ENCODE measurements at regions not wholly inside any gene's neighbourhood (a gene's known extent, or its start where the extent isn't known, plus 50 kb on each side); places are given as distances from the start of the nearest gene placed in this dataset.

DNA sequence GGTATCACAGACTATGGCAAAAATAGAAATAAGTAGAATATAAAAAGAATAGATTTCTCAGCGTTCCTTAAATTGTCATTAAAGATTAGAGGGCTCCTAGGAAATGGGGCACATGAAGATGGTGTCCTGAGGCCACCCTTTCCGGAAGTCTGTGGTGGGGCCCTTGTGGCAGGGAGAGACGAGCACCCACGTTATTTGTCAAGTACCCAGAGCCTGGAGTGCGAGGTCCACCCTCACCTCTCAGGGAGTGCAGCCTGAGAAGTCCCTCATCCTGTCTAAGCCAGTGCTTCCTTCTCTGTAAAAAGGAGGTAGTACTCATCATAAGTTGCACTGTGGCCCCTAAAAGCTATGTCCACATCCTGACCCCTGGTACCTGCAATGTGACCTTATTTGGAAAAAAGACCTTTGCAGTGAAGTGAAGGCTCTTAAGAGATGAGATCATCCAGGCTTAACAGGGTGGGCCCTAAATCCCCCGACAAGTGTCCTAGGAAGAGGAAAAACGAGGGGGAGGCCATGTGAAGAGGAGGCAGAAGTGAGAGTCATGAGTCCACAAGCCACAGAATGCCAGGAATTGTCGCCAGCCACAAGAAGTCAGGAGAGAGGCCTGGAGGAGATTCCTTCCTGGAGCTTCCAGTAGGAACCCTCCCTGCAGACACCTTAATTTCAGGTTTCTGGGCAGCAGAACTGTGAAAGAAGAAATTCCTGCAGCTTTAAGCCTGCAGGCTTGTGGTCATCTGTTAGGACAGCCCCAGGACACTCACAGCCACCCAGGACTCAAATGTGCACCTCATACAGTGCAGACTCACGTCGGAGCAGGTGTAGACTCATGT lies 76.8 kb upstream of the CCND1 start:
- Mint-ChIP-seq H3K27me3 (ENCODE audit: low read depth in 2 of 2) (peaks cover 15 to 18% of the 10 kb centered on the region in 2 donors), H3K4me1 (no peaks in the 10 kb centered on the region), H3K27ac (no peak overlapping the region), H3K9me3 (no peaks in the 10 kb centered on the region), H3K36me3 (no peaks in the 10 kb centered on the region), H3K4me3 (no peak overlapping the region)
- no peak for DNase-seq
- no peak for ATAC-seq
- H3K27me3 ChIP-seq (ENCODE audit: control insufficient read depth, insufficient read depth, low read length): no peaks in the 10 kb centered on the region
- WGBS (ENCODE audit: insufficient coverage): 71% methylated on average over 10 of the region's 10 CpGs
- TF ChIP-seq, protein P1, sequence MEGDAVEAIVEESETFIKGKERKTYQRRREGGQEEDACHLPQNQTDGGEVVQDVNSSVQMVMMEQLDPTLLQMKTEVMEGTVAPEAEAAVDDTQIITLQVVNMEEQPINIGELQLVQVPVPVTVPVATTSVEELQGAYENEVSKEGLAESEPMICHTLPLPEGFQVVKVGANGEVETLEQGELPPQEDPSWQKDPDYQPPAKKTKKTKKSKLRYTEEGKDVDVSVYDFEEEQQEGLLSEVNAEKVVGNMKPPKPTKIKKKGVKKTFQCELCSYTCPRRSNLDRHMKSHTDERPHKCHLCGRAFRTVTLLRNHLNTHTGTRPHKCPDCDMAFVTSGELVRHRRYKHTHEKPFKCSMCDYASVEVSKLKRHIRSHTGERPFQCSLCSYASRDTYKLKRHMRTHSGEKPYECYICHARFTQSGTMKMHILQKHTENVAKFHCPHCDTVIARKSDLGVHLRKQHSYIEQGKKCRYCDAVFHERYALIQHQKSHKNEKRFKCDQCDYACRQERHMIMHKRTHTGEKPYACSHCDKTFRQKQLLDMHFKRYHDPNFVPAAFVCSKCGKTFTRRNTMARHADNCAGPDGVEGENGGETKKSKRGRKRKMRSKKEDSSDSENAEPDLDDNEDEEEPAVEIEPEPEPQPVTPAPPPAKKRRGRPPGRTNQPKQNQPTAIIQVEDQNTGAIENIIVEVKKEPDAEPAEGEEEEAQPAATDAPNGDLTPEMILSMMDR (IDR thresholded peaks at IDR 0.05): no peak
- peaks cover 2% of the 10 kb centered on the region for H3K4me1 ChIP-seq (ENCODE audit: control insufficient read depth, insufficient read depth, low read length)
- no peaks in the 10 kb centered on the region for H3K9me3 ChIP-seq (ENCODE audit: control insufficient read depth, insufficient read depth, low read length)
- H3K27ac ChIP-seq (ENCODE audit: low read length): no peak overlapping the region
- intact Hi-C loops (cut with micrococcal nuclease): no loop called here
- no peaks in the 10 kb centered on the region for H3K36me3 ChIP-seq (ENCODE audit: control insufficient read depth, insufficient read depth, low read length)
- H3K4me3 ChIP-seq (ENCODE audit: low read length): no peak overlapping the region

DNA sequence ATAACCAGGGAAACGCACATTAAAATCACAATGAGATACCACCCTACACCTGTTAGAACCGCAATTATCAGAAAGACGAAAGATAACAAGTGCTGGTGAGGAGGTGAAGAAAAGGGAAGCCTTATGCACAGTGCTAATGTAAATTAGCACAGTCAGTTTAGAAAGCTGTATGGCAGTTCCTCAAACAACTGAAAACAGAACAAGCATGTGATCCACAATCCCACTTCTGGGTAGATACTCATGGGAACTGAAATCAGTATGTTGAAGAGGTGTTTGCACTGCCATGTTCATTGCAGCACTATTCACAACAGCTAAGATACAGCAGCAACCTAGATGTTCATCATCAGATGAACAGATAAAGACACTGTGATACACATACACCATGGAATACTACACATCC lies 75.0 kb upstream of the CCND1 start:
- no peaks in the 10 kb centered on the region for H3K36me3 ChIP-seq (ENCODE audit: control insufficient read depth, insufficient read depth, low read length)
- no peak overlapping the region for H3K4me3 ChIP-seq (ENCODE audit: low read length)
- intact Hi-C loops (cut with micrococcal nuclease): no loop called here
- no peak for ATAC-seq
- no peak overlapping the region for H3K27ac ChIP-seq (ENCODE audit: low read length)
- no peaks in the 10 kb centered on the region for H3K9me3 ChIP-seq (ENCODE audit: control insufficient read depth, insufficient read depth, low read length)
- no peaks in the 10 kb centered on the region for H3K27me3 ChIP-seq (ENCODE audit: control insufficient read depth, insufficient read depth, low read length)
- no peaks in the 10 kb centered on the region for H3K9me3 Mint-ChIP-seq
- H3K4me1 ChIP-seq (ENCODE audit: control insufficient read depth, insufficient read depth, low read length): no peaks in the 10 kb centered on the region
- 100% methylated on average over 1 of the region's 3 CpGs for WGBS (ENCODE audit: insufficient coverage)
- H3K4me1 Mint-ChIP-seq: no peaks in the 10 kb centered on the region
- no peak overlapping the region for H3K4me3 Mint-ChIP-seq
- H3K27ac Mint-ChIP-seq: no peak overlapping the region
- DNase-seq: no peak
- TF ChIP-seq, protein P1 (IDR thresholded peaks at IDR 0.05): no peak
- peaks cover 7 to 8% of the 10 kb centered on the region in 2 donors for H3K27me3 Mint-ChIP-seq (ENCODE audit: low read depth in 2 of 2)
- no peaks in the 10 kb centered on the region for H3K36me3 Mint-ChIP-seq

DNA sequence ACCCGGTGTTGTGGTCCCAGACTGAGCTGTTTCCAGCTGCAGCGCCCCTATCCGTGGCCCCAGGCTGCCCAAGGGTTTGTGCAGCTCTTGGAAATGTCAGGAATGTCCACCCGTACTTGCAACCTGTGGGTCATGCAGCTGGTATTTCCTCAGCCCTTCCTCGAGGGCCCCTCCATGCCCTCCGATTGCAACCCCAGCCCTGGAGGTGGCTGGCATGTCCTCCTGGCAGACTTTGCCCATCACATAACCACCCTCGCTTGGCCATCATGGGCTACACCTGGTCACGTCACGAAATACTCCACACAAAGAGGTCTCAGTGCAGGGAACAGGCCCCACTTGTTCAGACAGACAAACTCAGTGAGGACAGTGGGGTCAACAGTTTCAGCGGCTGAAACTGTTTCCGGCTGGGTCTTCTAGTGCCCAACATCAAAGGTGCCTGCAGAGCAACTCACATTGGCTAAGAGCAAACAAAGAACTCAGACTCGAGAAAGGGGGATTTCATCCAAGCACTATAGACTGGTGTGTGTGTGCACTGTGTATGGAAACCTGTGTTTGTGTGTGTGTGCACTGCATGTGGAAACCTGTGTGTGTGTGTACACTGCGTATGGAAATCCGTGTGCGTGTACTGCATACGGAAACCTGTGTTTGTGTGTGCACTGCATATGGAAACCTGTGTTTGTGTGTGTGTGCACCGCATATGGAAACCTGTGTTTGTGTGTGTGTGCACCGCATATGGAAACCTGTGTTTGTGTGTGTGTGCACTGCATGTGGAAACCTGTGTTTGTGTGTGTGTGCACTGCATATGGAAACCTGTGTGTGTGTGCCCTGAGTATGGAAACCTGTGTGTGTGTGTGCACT lies 72.8 kb upstream of the CCND1 start:
- Histone ChIP-seq H3K4me1 (ENCODE audit: control insufficient read depth, insufficient read depth, low read length) (no peaks in the 10 kb centered on the region), H3K27me3 (ENCODE audit: control insufficient read depth, insufficient read depth, low read length) (no peaks in the 10 kb centered on the region), H3K9me3 (ENCODE audit: control insufficient read depth, insufficient read depth, low read length) (no peaks in the 10 kb centered on the region), H3K36me3 (ENCODE audit: control insufficient read depth, insufficient read depth, low read length) (no peaks in the 10 kb centered on the region), H3K4me3 (ENCODE audit: low read length) (no peak overlapping the region), H3K27ac (ENCODE audit: low read length) (no peak overlapping the region)
- no peak overlapping the region for H3K4me3 Mint-ChIP-seq
- H3K36me3 Mint-ChIP-seq: no peaks in the 10 kb centered on the region
- intact Hi-C loops (cut with micrococcal nuclease): no loop called here
- H3K27me3 Mint-ChIP-seq (ENCODE audit: low read depth in 2 of 2): peaks cover 12 to 13% of the 10 kb centered on the region in 2 donors
- no peaks in the 10 kb centered on the region for H3K9me3 Mint-ChIP-seq
- H3K27ac Mint-ChIP-seq: no peak overlapping the region
- no peak for DNase-seq
- 91% methylated on average over 18 of the region's 18 CpGs for WGBS (ENCODE audit: insufficient coverage)
- TF ChIP-seq, protein P1 (IDR thresholded peaks at IDR 0.05): no peak
- no peaks in the 10 kb centered on the region for H3K4me1 Mint-ChIP-seq
- ATAC-seq: no peak

Measured in natural killer cell (primary cell).